PC-3 (cell line): ENCODE measurements at regions not wholly inside any gene's neighbourhood (a gene's known extent, or its start where the extent isn't known, plus 50 kb on each side); places are given as distances from the start of the nearest gene placed in this dataset.

Experiments
- ATAC-seq: fragments of 200-7000 bp; cut with Tn5 transposase; 2 replicates; pipeline ENCODE4 v1.9.1; 2020; ENCODE audit warnings: mild to moderate bottlenecking, moderate library complexity
- BruUV-seq: library from RNA; stranded (reverse); fragments of 400-500 nt; replicated peaks from 2 replicates; lab custom pipeline; 2021; lab: Mats Ljungman, UMichigan
- CTCF ChIA-PET: fragments of 300-600 bp; sonication (Branson Sonifier 250); formaldehyde crosslinking; loops from one replicate; lab custom pipeline; 2022; ENCODE audit warnings: antibody characterized with exemption; lab: Charles Lee
- POLR2A ChIA-PET: fragments of 300-600 bp; sonication (Branson Sonifier 250); formaldehyde crosslinking; loops from one replicate; lab custom pipeline; 2022; ENCODE audit warnings: antibody characterized with exemption; ENCODE audit not compliant: unreplicated experiment; lab: Charles Lee
- DNase-seq: peaks from one replicate; pipeline ENCODE4 v3.0.0-alpha.2; 2015
- H2AFZ ChIP-seq: fragments of 300-600 bp; sonication (generic); 2 replicates; pipeline ENCODE4 v1.6.0; 2016; ENCODE audit warnings: antibody characterized with exemption, low read length
- H3F3A ChIP-seq: fragments of 300-600 bp; sonication (generic); one replicate; pipeline ENCODE4 v1.6.0; 2017; ENCODE audit warnings: antibody characterized with exemption, low read length, control low read depth, mild to moderate bottlenecking; ENCODE audit not compliant: unreplicated experiment
- H3K27ac ChIP-seq: fragments of 300-600 bp; sonication (generic); 2 replicates; pipeline ENCODE4 v1.5.1; 2016; ENCODE audit warnings: mild to moderate bottlenecking, low read length
- H3K27me3 ChIP-seq: fragments of 300-600 bp; sonication (generic); 2 replicates; pipeline ENCODE4 v1.6.1; 2016; ENCODE audit warnings: low read length, mixed read lengths
- H3K36me3 ChIP-seq: fragments of 300-600 bp; sonication (generic); 2 replicates; pipeline ENCODE4 v1.6.1; 2016; ENCODE audit warnings: low read depth, mixed run types, low read length, mixed read lengths
- H3K4me1 ChIP-seq: fragments of 300-600 bp; sonication (generic); 2 replicates; pipeline ENCODE4 v1.5.1; 2016; ENCODE audit warnings: low read length; ENCODE audit not compliant: insufficient read depth
- H3K4me2 ChIP-seq: fragments of 300-600 bp; sonication (generic); 2 replicates; pipeline ENCODE4 v1.6.0; 2016; ENCODE audit warnings: low read length
- H3K4me3 ChIP-seq: fragments of 300-600 bp; sonication (generic); 2 replicates; pipeline ENCODE4 v1.5.1; 2016; ENCODE audit warnings: mild to moderate bottlenecking, low read length, mixed read lengths
- H3K79me2 ChIP-seq: fragments of 300-600 bp; sonication (generic); 2 replicates; pipeline ENCODE4 v1.6.1; 2017; ENCODE audit warnings: low read length, mixed read lengths
- H3K9ac ChIP-seq: fragments of 300-600 bp; sonication (generic); 2 replicates; pipeline ENCODE4 v1.6.0; 2016; ENCODE audit warnings: mild to moderate bottlenecking, low read length
- H3K9me2 ChIP-seq: fragments of 300-600 bp; sonication (generic); replicated peaks from 2 replicates; pipeline ENCODE4 v1.6.1; 2016; ENCODE audit warnings: mixed run types, low read length, mixed read lengths
- H3K9me3 ChIP-seq: fragments of 300-600 bp; sonication (generic); 2 replicates; pipeline ENCODE4 v1.6.1; 2016; ENCODE audit warnings: low read length, mixed read lengths
- H4K20me1 ChIP-seq: fragments of 300-600 bp; sonication (generic); 2 replicates; pipeline ENCODE4 v1.6.1; 2016; ENCODE audit warnings: low read length, mixed read lengths
- EZH2 ChIP-seq: fragments of 300-600 bp; sonication (generic); IDR thresholded peaks from one replicate; pipeline ENCODE4 v1.6.1; 2017; ENCODE audit warnings: antibody characterized with exemption, mild to moderate bottlenecking, low read length; ENCODE audit not compliant: unreplicated experiment
- EZH2phosphoT487 ChIP-seq: fragments of 300-600 bp; sonication (generic); IDR thresholded peaks from 2 replicates; pipeline ENCODE4 v1.6.1; 2018; ENCODE audit warnings: mild to moderate bottlenecking, antibody characterized with exemption, low read length, borderline replicate concordance
- intact Hi-C: fragments of 100-400 bp; cut with micrococcal nuclease; formaldehyde crosslinking; loops from 2 replicates; pipeline ENCODE4 v1.9.0; 2023
- TF ChIP-seq, protein P1 (sequence below): fragments of 300-600 bp; sonication (generic); conservative IDR thresholded peaks from 2 replicates; pipeline ENCODE4 v1.5.1; 2017; ENCODE audit warnings: antibody characterized with exemption, low read depth, mild to moderate bottlenecking, low read length

DNA sequence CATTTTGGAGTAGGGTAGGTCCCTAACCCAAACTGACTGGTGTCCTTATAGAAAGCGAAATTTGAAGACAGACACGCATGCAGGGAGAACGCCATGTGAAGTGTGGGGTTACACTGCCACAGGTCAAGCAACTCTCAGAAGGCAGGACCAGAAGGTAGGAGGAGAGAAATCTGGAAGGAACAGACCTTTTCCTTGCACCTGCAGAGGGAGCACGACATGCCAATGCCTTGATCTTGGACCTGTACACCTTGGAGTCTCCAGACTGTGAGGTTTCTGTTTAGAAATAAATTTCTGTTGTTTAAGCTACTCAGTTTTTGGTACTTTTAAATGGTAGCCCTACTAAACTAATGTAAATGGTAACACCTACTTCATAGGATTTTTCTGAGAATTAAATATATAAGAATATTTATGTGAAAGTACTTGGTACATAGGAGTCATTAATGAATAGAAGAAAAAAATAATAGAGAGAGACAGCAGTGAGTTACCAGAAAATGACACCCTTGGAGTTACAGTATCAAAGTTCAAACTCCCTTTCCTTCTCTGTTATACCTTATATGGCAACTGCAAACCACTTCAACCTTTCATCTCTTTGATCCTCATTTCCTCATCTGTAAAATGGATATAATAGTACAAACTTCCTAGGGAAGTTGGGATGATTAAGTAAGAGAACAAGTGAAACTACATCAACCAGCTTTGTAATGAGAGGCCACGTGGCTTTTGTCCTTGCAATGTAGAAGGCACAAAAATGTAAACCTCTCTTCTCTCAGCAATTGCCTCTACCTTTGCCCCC lies 184.9 kb upstream of the PARD3B start:
- H3K4me3 ChIP-seq, result no peak overlapping the region
- no TSS peak for BruUV-seq
- POLR2A ChIA-PET, result no interaction called here

DNA sequence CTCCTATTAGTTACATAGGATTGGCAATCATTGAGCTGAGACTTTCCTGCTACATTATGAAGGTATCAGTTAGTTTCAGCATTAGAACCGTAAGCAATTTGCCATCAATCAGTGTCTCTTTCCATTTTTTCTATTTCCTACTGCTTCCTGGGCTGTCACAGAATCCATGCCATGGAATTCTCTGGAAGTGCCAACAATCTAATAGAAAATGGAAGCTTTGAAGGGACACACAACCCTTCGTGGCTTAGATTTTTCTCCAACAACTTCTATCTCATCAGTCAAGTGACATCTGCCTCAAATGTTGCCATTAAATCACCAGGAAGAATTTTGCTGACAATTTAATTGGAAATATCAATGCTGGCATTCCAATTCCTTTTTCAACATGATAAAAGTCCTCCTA lies 183.5 kb upstream of the PARD3B start:
- Histone ChIP-seq H2AFZ (no peak overlapping the region), H3K36me3 (no peaks in the 10 kb centered on the region), H3K9me3 (no peaks in the 10 kb centered on the region), H3K4me3 (no peak overlapping the region), H3F3A (no peaks in the 10 kb centered on the region), H3K9me2 (no peaks in the 10 kb centered on the region), H3K79me2 (no peaks in the 10 kb centered on the region), H3K27me3 (no peaks in the 10 kb centered on the region), H3K27ac (no peak overlapping the region), H4K20me1 (no peaks in the 10 kb centered on the region), H3K4me1 (no peaks in the 10 kb centered on the region), H3K9ac (no peak overlapping the region), H3K4me2 (no peak overlapping the region)
- DNase-seq (no peak), ATAC-seq (no peak)
- BruUV-seq, result no TSS peak
- ChIA-PET CTCF (no interaction called here), POLR2A (interaction anchor here (0.6 kb wide), 1 partner anchor 162 kb away, joined by 5 read pairs; no protein-coding TSS in a partner anchor)
- intact Hi-C loops, result no loop called here
- TF ChIP-seq EZH2phosphoT487 (no peak), EZH2 (no peak)
- TF ChIP-seq, protein P1, sequence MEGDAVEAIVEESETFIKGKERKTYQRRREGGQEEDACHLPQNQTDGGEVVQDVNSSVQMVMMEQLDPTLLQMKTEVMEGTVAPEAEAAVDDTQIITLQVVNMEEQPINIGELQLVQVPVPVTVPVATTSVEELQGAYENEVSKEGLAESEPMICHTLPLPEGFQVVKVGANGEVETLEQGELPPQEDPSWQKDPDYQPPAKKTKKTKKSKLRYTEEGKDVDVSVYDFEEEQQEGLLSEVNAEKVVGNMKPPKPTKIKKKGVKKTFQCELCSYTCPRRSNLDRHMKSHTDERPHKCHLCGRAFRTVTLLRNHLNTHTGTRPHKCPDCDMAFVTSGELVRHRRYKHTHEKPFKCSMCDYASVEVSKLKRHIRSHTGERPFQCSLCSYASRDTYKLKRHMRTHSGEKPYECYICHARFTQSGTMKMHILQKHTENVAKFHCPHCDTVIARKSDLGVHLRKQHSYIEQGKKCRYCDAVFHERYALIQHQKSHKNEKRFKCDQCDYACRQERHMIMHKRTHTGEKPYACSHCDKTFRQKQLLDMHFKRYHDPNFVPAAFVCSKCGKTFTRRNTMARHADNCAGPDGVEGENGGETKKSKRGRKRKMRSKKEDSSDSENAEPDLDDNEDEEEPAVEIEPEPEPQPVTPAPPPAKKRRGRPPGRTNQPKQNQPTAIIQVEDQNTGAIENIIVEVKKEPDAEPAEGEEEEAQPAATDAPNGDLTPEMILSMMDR, result no peak

More for the DNA sequence above, 184.9 kb upstream of the PARD3B start:
- Histone ChIP-seq H3K9ac (no peak overlapping the region), H3F3A (no peaks in the 10 kb centered on the region), H2AFZ (no peak overlapping the region), H3K36me3 (no peaks in the 10 kb centered on the region), H3K79me2 (no peaks in the 10 kb centered on the region), H3K4me1 (no peaks in the 10 kb centered on the region), H3K9me2 (no peaks in the 10 kb centered on the region), H3K4me2 (no peak overlapping the region), H3K27ac (no peak overlapping the region), H3K9me3 (no peaks in the 10 kb centered on the region), H4K20me1 (no peaks in the 10 kb centered on the region), H3K27me3 (no peaks in the 10 kb centered on the region)
- DNase-seq (no peak), ATAC-seq (peak; percentile 42; the same call in 1 of the 2 replicates)
- CTCF ChIA-PET, result no interaction called here
- intact Hi-C loops, result no loop called here
- no peak for TF ChIP-seq EZH2phosphoT487
- TF ChIP-seq, protein P1, result peak; percentile 33; the same call in 1 of the 2 replicates
- no peak for TF ChIP-seq EZH2

DNA sequence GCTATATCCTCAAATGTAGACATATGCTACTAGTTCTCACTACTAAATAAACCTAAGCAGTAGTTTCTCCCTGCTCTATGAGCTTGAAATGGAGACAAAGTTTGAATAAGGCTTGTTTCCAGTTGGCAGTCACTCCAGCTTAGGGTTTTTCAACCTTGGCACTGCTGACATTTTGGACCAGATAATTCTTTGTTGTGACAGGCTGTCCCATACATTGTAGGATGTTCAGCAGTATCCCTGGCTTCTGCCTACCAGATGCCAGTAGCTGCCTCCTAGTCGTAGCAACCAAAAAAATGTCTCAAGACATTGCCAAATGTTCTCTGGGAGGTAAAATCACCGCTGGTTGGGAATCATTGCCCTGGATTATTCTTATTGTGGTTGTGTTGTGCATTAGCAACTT lies 182.7 kb upstream of the PARD3B start:
- H3F3A ChIP-seq, result no peaks in the 10 kb centered on the region
- no TSS peak for BruUV-seq
- ATAC-seq, result no peak
- no peak overlapping the region for H3K9ac ChIP-seq
- H3K9me3 ChIP-seq, result no peaks in the 10 kb centered on the region
- no peak overlapping the region for H3K4me2 ChIP-seq
- intact Hi-C loops, result no loop called here
- ChIA-PET CTCF (no interaction called here), POLR2A (no interaction called here)
- no peak for DNase-seq
- no peaks in the 10 kb centered on the region for H4K20me1 ChIP-seq
- TF ChIP-seq EZH2, result no peak
- TF ChIP-seq, protein P1, result no peak
- no peak for TF ChIP-seq EZH2phosphoT487
- H3K4me1 ChIP-seq, result no peaks in the 10 kb centered on the region
- no peaks in the 10 kb centered on the region for H3K27me3 ChIP-seq
- H3K79me2 ChIP-seq, result no peaks in the 10 kb centered on the region
- no peak overlapping the region for H2AFZ ChIP-seq
- no peaks in the 10 kb centered on the region for H3K36me3 ChIP-seq
- H3K9me2 ChIP-seq, result no peaks in the 10 kb centered on the region
- no peak overlapping the region for H3K27ac ChIP-seq
- H3K4me3 ChIP-seq, result no peak overlapping the region
